OCI-LY1 (cell line): ENCODE measurements at regions not wholly inside any gene's neighbourhood (a gene's known extent, or its start where the extent isn't known, plus 50 kb on each side); places are given as distances from the start of the nearest gene placed in this dataset.

Experiments used
- CTCF ChIP-seq: fragments of 200-600 bp; sonication (generic), shearing (Covaris generic); IDR thresholded peaks from 2 replicates; pipeline ENCODE4 v1.5.1; 2017; ENCODE audit warnings: mild to moderate bottlenecking, antibody characterized with exemption, low read length, moderate library complexity, mixed read lengths
- EZH2 ChIP-seq: fragments of 200-600 bp; sonication (generic), shearing (Covaris generic); IDR thresholded peaks from 2 replicates; pipeline ENCODE4 v1.8.0; 2017; ENCODE audit warnings: borderline replicate concordance, mixed run types, mild to moderate bottlenecking, antibody characterized with exemption, low read length, moderate library complexity, mixed read lengths

GRCh38 chr5:16005225-16005624, 174.4 kb downstream of the MARCHF11 start:
- TF ChIP-seq CTCF (no peak), EZH2 (no peak)
